ENCODE measurements at regions not wholly inside any gene's neighbourhood (a gene's known extent, or its start where the extent isn't known, plus 50 kb on each side); places are given as distances from the start of the nearest gene placed in this dataset.

DNA sequence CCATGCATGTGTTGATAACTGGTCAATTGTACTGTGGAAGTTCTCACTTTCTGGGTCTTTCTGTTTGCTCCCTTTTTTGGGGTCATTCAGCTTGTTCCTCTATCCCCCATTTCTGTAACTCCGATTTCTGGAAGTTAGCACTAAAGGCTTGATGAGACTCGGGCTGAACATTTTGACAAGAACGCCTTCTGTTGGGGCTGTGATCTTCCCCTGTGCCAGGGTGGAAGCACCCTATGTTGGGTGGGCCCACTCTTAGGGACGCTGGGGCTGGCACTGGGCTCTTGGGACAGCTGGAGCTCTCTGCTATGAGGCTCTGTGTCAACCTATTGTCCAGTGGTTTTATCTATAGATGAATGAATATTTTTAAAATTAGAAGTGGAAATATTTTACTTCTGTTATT lies 60.1 kb upstream of the FRMD1 start:
- H3K27ac ChIP-seq: no peak overlapping the region
- H3K27me3 ChIP-seq: no peaks in the 10 kb centered on the region
- H3K9me3 ChIP-seq: no peaks in the 10 kb centered on the region
- H3K9ac ChIP-seq (ENCODE audit: low read depth in 2 of 2, low read length in 2 of 2): no peak overlapping the region
- TF ChIP-seq, protein P1, sequence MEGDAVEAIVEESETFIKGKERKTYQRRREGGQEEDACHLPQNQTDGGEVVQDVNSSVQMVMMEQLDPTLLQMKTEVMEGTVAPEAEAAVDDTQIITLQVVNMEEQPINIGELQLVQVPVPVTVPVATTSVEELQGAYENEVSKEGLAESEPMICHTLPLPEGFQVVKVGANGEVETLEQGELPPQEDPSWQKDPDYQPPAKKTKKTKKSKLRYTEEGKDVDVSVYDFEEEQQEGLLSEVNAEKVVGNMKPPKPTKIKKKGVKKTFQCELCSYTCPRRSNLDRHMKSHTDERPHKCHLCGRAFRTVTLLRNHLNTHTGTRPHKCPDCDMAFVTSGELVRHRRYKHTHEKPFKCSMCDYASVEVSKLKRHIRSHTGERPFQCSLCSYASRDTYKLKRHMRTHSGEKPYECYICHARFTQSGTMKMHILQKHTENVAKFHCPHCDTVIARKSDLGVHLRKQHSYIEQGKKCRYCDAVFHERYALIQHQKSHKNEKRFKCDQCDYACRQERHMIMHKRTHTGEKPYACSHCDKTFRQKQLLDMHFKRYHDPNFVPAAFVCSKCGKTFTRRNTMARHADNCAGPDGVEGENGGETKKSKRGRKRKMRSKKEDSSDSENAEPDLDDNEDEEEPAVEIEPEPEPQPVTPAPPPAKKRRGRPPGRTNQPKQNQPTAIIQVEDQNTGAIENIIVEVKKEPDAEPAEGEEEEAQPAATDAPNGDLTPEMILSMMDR (IDR thresholded peaks at IDR 0.05): no peak
- intact Hi-C loops (cut with DNase I): no loop called here
- DNase-seq: no peak
- H3K4me3 ChIP-seq: no peak overlapping the region
- no peaks in the 10 kb centered on the region for H3K4me1 ChIP-seq
- no peaks in the 10 kb centered on the region for H3K36me3 ChIP-seq

DNA sequence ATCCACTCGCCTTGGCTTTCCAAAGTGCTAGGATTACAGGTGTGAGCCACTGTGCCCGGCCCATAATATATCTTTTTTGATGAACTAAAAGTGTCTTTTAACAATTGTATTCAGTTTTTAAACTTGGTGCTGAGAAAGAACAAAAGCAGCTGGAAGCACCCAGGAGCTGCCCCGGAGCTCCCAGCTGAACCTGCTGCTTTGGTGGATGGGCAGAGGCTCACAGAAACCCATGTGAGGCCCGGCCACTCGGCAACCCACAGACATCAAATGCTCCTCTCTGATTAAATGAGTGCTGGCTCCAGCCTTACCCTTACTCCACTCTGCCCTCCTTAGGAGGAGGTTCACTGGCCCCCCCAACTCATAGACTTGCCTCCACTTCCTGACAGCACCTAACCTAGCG lies 59.4 kb upstream of the FRMD1 start:
- no peaks in the 10 kb centered on the region for H3K4me1 ChIP-seq
- no peaks in the 10 kb centered on the region for H3K9me3 ChIP-seq
- TF ChIP-seq, protein P1 (IDR thresholded peaks at IDR 0.05): no peak
- H3K27ac ChIP-seq: no peak overlapping the region
- no peaks in the 10 kb centered on the region for H3K27me3 ChIP-seq
- intact Hi-C loops (cut with DNase I): no loop called here
- no peak overlapping the region for H3K4me3 ChIP-seq
- DNase-seq: peak; percentile 6
- no peak overlapping the region for H3K9ac ChIP-seq (ENCODE audit: low read depth in 2 of 2, low read length in 2 of 2)
- H3K36me3 ChIP-seq: no peaks in the 10 kb centered on the region

DNA sequence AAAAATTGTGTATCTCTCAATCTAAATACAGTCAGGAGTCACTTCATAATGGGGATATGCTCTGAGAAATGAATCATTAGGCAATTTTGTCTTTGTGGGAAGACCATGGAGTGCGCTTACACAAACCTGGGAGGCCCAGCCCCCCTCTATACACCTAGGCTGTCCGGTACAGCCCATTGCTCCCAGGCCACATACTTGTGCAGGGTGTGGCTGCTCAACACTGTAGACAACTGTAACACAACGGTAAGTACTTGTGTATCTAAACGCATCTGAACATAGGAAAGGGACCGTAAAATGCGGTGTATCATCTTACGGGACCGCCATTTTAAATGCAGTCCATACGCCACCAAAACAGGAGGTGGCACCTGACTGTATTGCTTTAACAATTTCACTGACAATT lies 58.0 kb upstream of the FRMD1 start:
- TF ChIP-seq, protein P1 (IDR thresholded peaks at IDR 0.05): no peak
- peak; percentile 8 for DNase-seq
- Histone ChIP-seq H3K4me3 (no peak overlapping the region), H3K27me3 (no peaks in the 10 kb centered on the region), H3K9me3 (no peaks in the 10 kb centered on the region), H3K27ac (no peak overlapping the region), H3K36me3 (no peaks in the 10 kb centered on the region), H3K9ac (ENCODE audit: low read depth in 2 of 2, low read length in 2 of 2) (no peak overlapping the region), H3K4me1 (no peaks in the 10 kb centered on the region)
- intact Hi-C loops (cut with DNase I): no loop called here

DNA sequence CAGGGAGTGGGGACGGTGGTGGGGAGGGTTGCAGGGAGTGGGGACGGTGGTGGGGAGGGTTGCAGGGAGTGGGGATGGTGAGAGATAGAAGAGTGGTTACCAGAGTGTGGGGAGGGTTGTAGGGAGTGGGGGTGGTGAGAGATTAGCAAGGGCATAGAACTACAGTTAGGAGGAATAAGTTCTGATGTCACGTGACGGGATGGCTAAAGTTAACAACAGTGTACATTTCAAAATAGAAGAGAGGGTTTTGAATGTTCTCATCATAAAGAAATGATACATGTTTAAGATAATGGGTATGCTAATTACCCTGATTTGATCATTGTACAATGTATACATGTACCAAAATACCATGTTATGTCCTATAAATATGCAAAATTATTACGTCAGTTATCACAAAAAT lies 57.6 kb upstream of the FRMD1 start:
- Histone ChIP-seq H3K27me3 (no peaks in the 10 kb centered on the region), H3K27ac (no peak overlapping the region), H3K9me3 (no peaks in the 10 kb centered on the region), H3K4me3 (no peak overlapping the region), H3K36me3 (no peaks in the 10 kb centered on the region), H3K4me1 (no peaks in the 10 kb centered on the region), H3K9ac (ENCODE audit: low read depth in 2 of 2, low read length in 2 of 2) (no peak overlapping the region)
- intact Hi-C loops (cut with DNase I): no loop called here
- DNase-seq: no peak
- TF ChIP-seq, protein P1 (IDR thresholded peaks at IDR 0.05): no peak

DNA sequence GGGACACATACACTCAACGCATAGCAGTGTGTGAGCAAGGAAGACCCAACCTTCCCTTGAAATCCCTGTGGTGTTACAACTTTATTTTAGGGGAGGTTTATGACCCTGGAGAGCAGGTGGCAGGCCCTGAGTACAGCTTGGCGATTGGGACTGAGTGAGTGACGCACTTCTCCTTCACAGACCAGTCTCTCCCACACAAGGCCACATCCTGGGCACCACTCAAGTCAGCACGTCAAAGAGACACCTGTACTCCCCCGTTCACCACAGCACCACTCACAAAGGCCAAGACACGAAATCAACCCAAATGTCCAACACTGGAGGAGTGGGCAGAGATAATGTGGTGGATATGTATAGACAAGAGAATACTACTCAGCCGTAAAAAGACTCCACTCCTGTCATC lies 57.0 kb upstream of the FRMD1 start:
- Histone ChIP-seq H3K36me3 (no peaks in the 10 kb centered on the region), H3K4me1 (no peaks in the 10 kb centered on the region), H3K4me3 (no peak overlapping the region), H3K27ac (no peak overlapping the region), H3K27me3 (no peaks in the 10 kb centered on the region), H3K9ac (ENCODE audit: low read depth in 2 of 2, low read length in 2 of 2) (no peak overlapping the region), H3K9me3 (no peaks in the 10 kb centered on the region)
- DNase-seq: peak; percentile 9
- TF ChIP-seq, protein P1 (IDR thresholded peaks at IDR 0.05): no peak
- intact Hi-C loops (cut with DNase I): no loop called here
